HepG2 (cell line): ENCODE measurements at regions not wholly inside any gene's neighbourhood (a gene's known extent, or its start where the extent isn't known, plus 50 kb on each side); places are given as distances from the start of the nearest gene placed in this dataset.

Source experiments
- CEBPB ChIP-seq: IDR thresholded peaks from 2 replicates; pipeline ENCODE4 v1.6.1; 2011; ENCODE audit warnings: low read depth, low read length, improper control_type of control experiment, borderline replicate concordance
- CENPT ChIP-seq: sonication (generic); formaldehyde crosslinking; IDR thresholded peaks from 2 replicates; pipeline ENCODE4 v1.8.0; 2022; ENCODE audit warnings: low read depth, mild to moderate bottlenecking, moderate library complexity, missing genetic modification reagents
- EEA1 ChIP-seq: sonication (generic); formaldehyde crosslinking; IDR thresholded peaks from 2 replicates; pipeline ENCODE4 v1.5.1; 2020; ENCODE audit warnings: mild to moderate bottlenecking, missing genetic modification reagents, borderline replicate concordance
- ELF1 ChIP-seq: sonication (generic); formaldehyde crosslinking; IDR thresholded peaks from 2 replicates; pipeline ENCODE4 v1.4.0; 2020; ENCODE audit warnings: missing genetic modification reagents
- FOXP1 ChIP-seq, 2 experiments: fragments of 450-650 bp in 1 of 2; IDR thresholded peaks; 2 replicates each; pipeline ENCODE4 v1.6.1; 2017 to 2018; ENCODE audit warnings: antibody characterized with exemption in 1 of 2
- GABPA ChIP-seq, 2 experiments: IDR thresholded peaks; 2 replicates each; pipeline ENCODE4 v1.6.1; 2011 to 2016; ENCODE audit warnings: low read depth in 2 of 2, low read length in 1 of 2, missing biosample characterization in 1 of 2, missing genetic modification characterization in 1 of 2
- ISX ChIP-seq: sonication (generic); formaldehyde crosslinking; conservative IDR thresholded peaks from 2 replicates; pipeline ENCODE4 v1.5.0; 2020; ENCODE audit warnings: missing genetic modification reagents
- MIER2 ChIP-seq: IDR thresholded peaks from 2 replicates; pipeline ENCODE4 v1.6.1; 2016; ENCODE audit warnings: missing biosample characterization, missing genetic modification reagents
- NFIB ChIP-seq: sonication (generic); formaldehyde crosslinking; IDR thresholded peaks from 2 replicates; pipeline ENCODE4 v1.9.0; 2021; ENCODE audit warnings: missing genetic modification reagents, mild to moderate bottlenecking, borderline replicate concordance
- TOE1 ChIP-seq: sonication (generic); formaldehyde crosslinking; IDR thresholded peaks from 2 replicates; pipeline ENCODE4 v1.4.0; 2020; ENCODE audit warnings: mild to moderate bottlenecking, missing genetic modification reagents
- ZBTB49 ChIP-seq: sonication (generic); formaldehyde crosslinking; IDR thresholded peaks from 2 replicates; pipeline ENCODE4 v1.4.0; 2020; ENCODE audit warnings: missing genetic modification reagents, borderline replicate concordance
- ZKSCAN5 ChIP-seq: sonication (generic); formaldehyde crosslinking; IDR thresholded peaks from 2 replicates; pipeline ENCODE4 v1.5.1; 2020; ENCODE audit warnings: mild to moderate bottlenecking, missing genetic modification reagents
- ZNF605 ChIP-seq: sonication (generic); formaldehyde crosslinking; IDR thresholded peaks from 2 replicates; pipeline ENCODE4 v1.8.0; 2022; ENCODE audit warnings: mild to moderate bottlenecking, missing genetic modification reagents
- ZSCAN21 ChIP-seq: sonication (generic); formaldehyde crosslinking; IDR thresholded peaks from 2 replicates; pipeline ENCODE4 v1.8.0; 2022; ENCODE audit warnings: mild to moderate bottlenecking, missing genetic modification reagents, moderate library complexity, borderline replicate concordance
- TF ChIP-seq, protein P1 (sequence below): sonication (generic); formaldehyde crosslinking; IDR thresholded peaks from 2 replicates; pipeline ENCODE4 v1.4.0; 2020; ENCODE audit warnings: missing genetic modification reagents
- TF ChIP-seq, protein P2 (sequence below): IDR thresholded peaks from 2 replicates; pipeline ENCODE4 v1.6.1; 2016
- TF ChIP-seq, protein P3 (sequence below): sonication (generic); formaldehyde crosslinking; IDR thresholded peaks from 2 replicates; pipeline ENCODE4 v1.9.0; 2021; ENCODE audit warnings: missing genetic modification reagents, borderline replicate concordance
- TF ChIP-seq, protein P4 (sequence below): sonication (generic); formaldehyde crosslinking; IDR thresholded peaks from 2 replicates; pipeline ENCODE4 v1.5.1; 2020; ENCODE audit warnings: missing genetic modification reagents, mild to moderate bottlenecking, borderline replicate concordance

DNA sequence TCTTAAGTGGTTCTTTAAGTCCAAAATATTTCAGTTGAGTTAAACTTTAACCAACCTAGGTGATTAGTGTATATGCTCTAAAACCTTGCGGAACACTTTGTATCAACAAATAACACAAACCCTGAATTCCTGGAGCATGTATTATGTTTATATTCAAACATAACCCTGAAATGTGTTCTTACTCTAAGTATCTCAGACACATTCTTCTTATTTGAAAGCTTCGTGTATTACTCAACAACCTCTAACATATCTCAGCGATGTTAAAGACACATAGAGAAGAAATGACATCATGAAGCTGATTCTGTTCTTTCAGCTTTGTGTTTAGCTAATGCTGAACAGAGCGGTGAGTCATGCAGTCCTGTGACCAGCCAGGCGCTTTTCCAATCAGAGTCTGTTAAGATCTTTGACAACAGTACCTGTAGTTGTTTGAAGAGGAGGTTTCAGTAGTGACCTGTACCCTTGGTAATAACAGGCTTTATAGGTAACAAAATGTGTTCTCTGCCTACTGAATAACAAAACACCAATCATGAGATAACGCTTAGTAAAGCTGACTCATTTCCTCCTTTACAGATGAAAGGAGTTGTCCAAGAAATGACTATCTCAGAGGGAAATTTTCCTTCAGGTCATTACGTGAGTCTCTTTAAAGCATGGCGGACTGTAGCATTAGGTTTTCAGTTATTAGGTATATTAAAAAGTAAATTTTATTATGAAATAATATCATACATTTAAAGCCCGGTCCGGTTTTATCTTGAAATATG lies 67.3 kb upstream of the KLF6 start (continued):
- no peak for TF ChIP-seq ELF1
- TF ChIP-seq NFIB (CRISPR knock-in tag): no peak
- no peak for TF ChIP-seq GABPA (IDR thresholded peaks at IDR 0.05; ENCODE audit: low read depth, low read length)
- TF ChIP-seq GABPA (CRISPR knock-in tag; IDR thresholded peaks at IDR 0.05; ENCODE audit: low read depth): peak; percentile 46; the same call in 1 of the 2 replicates
- TF ChIP-seq, protein P1, sequence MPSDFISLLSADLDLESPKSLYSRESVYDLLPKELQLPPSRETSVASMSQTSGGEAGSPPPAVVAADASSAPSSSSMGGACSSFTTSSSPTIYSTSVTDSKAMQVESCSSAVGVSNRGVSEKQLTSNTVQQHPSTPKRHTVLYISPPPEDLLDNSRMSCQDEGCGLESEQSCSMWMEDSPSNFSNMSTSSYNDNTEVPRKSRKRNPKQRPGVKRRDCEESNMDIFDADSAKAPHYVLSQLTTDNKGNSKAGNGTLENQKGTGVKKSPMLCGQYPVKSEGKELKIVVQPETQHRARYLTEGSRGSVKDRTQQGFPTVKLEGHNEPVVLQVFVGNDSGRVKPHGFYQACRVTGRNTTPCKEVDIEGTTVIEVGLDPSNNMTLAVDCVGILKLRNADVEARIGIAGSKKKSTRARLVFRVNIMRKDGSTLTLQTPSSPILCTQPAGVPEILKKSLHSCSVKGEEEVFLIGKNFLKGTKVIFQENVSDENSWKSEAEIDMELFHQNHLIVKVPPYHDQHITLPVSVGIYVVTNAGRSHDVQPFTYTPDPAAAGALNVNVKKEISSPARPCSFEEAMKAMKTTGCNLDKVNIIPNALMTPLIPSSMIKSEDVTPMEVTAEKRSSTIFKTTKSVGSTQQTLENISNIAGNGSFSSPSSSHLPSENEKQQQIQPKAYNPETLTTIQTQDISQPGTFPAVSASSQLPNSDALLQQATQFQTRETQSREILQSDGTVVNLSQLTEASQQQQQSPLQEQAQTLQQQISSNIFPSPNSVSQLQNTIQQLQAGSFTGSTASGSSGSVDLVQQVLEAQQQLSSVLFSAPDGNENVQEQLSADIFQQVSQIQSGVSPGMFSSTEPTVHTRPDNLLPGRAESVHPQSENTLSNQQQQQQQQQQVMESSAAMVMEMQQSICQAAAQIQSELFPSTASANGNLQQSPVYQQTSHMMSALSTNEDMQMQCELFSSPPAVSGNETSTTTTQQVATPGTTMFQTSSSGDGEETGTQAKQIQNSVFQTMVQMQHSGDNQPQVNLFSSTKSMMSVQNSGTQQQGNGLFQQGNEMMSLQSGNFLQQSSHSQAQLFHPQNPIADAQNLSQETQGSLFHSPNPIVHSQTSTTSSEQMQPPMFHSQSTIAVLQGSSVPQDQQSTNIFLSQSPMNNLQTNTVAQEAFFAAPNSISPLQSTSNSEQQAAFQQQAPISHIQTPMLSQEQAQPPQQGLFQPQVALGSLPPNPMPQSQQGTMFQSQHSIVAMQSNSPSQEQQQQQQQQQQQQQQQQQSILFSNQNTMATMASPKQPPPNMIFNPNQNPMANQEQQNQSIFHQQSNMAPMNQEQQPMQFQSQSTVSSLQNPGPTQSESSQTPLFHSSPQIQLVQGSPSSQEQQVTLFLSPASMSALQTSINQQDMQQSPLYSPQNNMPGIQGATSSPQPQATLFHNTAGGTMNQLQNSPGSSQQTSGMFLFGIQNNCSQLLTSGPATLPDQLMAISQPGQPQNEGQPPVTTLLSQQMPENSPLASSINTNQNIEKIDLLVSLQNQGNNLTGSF (CRISPR knock-in tag): no peak
- TF ChIP-seq CEBPB: peak; percentile 77
- no peak for TF ChIP-seq FOXP1 (IDR thresholded peaks at IDR 0.05)
- peak; percentile 71; the same call in 1 of the 2 replicates for TF ChIP-seq FOXP1 (CRISPR knock-in tag; IDR thresholded peaks at IDR 0.05)
- TF ChIP-seq ZBTB49 (CRISPR knock-in tag): no peak
- no peak for TF ChIP-seq CENPT (CRISPR knock-in tag)
- no peak for TF ChIP-seq ZSCAN21
- TF ChIP-seq, protein P2, sequence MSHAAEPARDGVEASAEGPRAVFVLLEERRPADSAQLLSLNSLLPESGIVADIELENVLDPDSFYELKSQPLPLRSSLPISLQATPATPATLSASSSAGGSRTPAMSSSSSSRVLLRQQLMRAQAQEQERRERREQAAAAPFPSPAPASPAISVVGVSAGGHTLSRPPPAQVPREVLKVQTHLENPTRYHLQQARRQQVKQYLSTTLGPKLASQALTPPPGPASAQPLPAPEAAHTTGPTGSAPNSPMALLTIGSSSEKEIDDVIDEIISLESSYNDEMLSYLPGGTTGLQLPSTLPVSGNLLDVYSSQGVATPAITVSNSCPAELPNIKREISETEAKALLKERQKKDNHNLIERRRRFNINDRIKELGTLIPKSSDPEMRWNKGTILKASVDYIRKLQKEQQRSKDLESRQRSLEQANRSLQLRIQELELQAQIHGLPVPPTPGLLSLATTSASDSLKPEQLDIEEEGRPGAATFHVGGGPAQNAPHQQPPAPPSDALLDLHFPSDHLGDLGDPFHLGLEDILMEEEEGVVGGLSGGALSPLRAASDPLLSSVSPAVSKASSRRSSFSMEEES (CRISPR knock-in tag): peak; percentile 100
- TF ChIP-seq TOE1: 0 out of 2 replicates have a peak, but pooled peaks have one; percentile 61
- TF ChIP-seq, protein P3, sequence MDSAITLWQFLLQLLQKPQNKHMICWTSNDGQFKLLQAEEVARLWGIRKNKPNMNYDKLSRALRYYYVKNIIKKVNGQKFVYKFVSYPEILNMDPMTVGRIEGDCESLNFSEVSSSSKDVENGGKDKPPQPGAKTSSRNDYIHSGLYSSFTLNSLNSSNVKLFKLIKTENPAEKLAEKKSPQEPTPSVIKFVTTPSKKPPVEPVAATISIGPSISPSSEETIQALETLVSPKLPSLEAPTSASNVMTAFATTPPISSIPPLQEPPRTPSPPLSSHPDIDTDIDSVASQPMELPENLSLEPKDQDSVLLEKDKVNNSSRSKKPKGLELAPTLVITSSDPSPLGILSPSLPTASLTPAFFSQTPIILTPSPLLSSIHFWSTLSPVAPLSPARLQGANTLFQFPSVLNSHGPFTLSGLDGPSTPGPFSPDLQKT (CRISPR knock-in tag): no peak
- no peak for TF ChIP-seq ZKSCAN5 (CRISPR knock-in tag)
- TF ChIP-seq MIER2: peak; percentile 49; the same call in 1 of the 2 replicates
- no peak for TF ChIP-seq EEA1
- TF ChIP-seq ZNF605 (CRISPR knock-in tag): no peak
- TF ChIP-seq, protein P4, sequence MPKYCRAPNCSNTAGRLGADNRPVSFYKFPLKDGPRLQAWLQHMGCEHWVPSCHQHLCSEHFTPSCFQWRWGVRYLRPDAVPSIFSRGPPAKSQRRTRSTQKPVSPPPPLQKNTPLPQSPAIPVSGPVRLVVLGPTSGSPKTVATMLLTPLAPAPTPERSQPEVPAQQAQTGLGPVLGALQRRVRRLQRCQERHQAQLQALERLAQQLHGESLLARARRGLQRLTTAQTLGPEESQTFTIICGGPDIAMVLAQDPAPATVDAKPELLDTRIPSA (CRISPR knock-in tag): no peak
- no peak for TF ChIP-seq ISX (CRISPR knock-in tag)
